ENCODE measurements at regions not wholly inside any gene's neighbourhood (a gene's known extent, or its start where the extent isn't known, plus 50 kb on each side); places are given as distances from the start of the nearest gene placed in this dataset.
A peak's percentile ranks its signal among the peaks of the same experiment; 100 is the strongest.

DNA sequence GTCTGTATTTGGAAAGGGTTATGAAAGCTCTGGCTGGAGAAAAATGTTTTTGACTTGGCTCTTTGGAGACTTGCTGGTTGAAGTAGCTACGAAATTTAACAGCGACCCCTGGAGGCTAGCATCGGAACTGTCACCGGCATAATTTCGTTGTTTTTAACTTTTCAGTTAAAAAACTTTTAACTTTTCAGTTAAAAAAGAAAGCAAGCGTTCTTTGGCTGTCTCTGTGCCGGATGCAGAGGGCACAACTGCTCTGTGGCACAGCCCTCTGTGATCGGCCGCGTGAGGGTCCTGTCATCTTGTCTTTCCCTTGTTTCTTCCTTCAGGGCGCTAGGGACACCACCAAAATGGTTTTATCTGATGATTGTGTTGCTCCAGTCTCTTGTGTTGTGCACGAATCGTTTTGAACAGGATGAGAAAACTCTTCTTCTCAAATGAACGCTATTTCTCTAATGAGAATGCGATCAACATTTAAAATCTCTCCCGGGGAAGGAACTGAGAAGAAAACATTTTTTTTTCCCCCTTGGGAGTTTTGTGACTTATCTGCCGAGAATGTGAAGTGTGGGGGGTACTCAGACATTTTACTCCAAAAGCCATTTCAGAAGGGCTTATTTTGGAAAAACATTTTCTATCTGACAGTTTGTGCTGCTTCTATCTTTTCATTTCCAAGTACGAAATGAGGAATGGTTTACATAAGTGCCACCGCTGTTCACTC, 57.1 kb downstream of the ADCYAP1 start:
- TF ChIP-seq, protein P1, sequence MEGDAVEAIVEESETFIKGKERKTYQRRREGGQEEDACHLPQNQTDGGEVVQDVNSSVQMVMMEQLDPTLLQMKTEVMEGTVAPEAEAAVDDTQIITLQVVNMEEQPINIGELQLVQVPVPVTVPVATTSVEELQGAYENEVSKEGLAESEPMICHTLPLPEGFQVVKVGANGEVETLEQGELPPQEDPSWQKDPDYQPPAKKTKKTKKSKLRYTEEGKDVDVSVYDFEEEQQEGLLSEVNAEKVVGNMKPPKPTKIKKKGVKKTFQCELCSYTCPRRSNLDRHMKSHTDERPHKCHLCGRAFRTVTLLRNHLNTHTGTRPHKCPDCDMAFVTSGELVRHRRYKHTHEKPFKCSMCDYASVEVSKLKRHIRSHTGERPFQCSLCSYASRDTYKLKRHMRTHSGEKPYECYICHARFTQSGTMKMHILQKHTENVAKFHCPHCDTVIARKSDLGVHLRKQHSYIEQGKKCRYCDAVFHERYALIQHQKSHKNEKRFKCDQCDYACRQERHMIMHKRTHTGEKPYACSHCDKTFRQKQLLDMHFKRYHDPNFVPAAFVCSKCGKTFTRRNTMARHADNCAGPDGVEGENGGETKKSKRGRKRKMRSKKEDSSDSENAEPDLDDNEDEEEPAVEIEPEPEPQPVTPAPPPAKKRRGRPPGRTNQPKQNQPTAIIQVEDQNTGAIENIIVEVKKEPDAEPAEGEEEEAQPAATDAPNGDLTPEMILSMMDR (IDR thresholded peaks at IDR 0.05): peak; percentile 93
- no peak for TF ChIP-seq ZFX (IDR thresholded peaks at IDR 0.05; ENCODE audit: borderline replicate concordance)

Data from 22Rv1 (cell line).